Islet precursor cell (in vitro differentiated cells): ENCODE measurements at regions not wholly inside any gene's neighbourhood (a gene's known extent, or its start where the extent isn't known, plus 50 kb on each side); places are given as distances from the start of the nearest gene placed in this dataset.

Experiments used
- DNase-seq: peaks from one replicate; pipeline ENCODE4 v3.0.0-alpha.2; 2018

DNA sequence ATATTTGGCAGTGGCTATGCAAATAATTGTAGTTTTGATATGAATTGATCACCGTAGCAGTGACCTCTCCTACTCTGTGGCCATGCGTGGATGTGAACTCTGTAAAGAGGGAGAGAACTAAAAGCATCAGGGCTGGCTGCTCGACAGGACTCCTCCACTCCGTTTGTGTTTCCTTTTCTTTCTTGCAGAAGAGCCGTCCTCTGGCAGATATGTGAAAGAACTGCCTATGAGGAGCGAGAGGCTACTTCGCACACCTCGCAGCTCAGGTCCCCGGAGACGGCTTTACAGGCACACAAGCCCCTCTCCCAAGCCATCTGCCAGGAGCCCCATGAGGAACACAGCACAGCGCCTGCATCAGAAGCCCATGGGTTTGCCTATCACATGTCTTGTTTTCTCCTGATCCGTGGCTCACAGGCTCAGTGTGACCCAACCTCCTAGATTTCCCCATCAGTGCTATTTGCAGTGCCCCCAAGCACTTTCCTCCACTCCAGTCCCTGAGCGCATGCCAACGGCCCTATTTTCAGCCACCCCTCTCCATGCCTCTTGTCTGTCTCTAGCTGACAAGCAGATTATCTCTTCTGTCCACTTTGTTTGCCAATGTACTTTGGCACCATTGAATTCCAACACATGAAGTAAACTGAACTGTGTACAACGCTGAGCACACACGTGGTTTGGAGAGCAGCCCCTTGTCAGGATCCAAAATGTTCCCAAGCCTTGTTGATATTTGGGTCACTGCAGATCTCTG is 164.3 kb upstream of the AKR1E2 start:
- peak; percentile 57 for DNase-seq

DNA sequence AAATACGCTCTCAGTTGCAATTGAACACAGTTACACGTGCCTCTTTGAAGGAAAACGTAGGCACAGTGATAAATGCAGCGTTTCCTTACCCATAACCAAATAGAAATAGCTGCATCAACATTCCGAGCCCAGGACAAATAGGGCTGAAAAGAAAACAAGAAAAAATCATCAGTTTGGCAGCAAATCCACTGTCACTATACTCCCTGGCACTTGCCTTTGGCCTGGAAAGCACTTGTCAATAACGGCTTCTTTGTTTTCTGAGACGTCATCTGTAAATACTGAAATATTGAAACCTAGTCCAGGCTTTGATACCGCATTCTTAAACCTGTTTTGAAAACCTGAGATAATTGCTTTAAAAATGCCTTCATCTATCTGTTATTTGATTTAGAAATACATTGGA is 167.2 kb upstream of the AKR1E2 start:
- DNase-seq = no peak

DNA sequence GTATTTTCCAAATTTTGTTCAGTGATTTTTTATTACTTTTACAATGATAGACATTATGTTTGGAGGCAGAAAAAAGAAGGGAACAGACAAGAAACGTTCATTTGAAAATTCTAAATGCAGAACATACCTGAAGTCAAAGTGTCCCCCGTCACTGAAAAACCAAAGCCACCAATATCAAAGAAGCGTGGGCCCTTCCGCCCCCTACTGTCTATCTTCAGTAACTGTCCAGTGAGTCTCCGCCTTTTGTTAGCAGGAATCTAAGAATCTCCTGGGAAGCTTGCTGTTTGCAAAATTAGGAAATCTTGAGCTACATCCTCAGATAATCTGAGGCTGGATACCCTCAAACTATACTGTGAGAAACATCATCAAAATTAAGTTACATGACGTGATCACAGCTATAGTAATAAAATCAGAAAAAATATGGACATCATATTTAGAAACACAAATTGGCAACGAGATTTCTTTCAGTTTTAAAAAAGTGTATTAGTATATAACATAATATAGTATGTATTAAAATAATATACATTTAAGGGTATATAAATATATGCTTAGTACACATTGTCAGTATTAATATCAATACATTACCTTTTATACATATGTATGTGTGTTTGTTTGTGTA is 169.3 kb upstream of the AKR1E2 start:
- DNase-seq = peak; percentile 77

DNA sequence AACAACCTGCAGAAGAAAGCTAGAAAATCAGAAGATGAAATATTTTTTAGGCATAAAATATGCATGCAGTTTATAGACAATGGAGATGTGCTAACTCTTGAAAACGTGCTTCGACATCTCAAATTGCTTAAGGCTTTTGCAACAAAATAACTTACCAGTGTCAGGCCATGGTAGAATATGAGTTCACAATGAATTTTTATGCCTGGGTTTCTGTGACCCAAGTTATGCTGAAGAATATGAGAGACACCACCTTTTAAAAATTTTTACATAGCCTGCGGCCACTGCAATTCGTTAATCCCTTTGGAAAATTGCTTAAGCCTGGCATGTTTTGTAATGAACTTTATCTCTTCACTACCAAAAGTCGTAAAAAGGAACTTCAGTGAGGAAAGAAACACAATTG is 170.1 kb upstream of the AKR1E2 start:
- DNase-seq = no peak

DNA sequence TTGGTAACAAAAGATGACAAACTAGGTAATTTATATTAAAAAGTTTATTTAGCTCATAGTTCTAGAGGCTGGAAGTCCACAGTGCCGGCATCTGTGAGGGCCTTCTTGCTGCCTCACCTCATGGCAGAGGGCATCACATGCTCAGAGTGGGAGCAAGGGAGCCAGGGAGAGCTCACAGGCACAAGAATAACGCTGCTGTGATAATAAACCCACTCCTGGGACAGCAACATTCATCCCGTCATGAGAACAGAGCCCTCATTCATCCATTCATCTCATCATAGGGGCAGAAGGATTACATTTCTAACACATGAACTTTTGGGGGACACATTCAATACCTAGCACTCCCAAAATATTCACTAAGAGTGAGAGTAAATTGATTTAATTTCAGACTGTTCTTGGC is 170.6 kb upstream of the AKR1E2 start:
- DNase-seq = no peak

DNA sequence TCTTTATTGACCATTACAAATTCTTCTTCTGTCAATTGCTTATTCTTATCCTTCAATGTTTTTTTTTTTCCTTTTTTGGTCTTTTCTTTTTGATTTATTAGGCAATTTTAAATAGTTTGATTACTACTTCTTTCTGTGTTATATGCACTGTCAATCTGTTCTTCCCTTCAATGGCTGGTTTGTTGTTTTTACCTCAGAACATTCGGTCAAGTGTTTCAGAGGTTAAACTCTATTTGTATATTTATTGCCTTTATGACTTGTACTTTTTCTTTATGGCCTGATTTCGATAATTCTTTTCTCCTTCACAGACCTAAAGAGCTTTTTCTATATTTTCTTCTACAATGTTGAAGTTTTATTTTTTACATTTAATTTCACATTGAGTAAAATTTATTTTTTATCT is 171.5 kb upstream of the AKR1E2 start:
- DNase-seq = no peak

DNA sequence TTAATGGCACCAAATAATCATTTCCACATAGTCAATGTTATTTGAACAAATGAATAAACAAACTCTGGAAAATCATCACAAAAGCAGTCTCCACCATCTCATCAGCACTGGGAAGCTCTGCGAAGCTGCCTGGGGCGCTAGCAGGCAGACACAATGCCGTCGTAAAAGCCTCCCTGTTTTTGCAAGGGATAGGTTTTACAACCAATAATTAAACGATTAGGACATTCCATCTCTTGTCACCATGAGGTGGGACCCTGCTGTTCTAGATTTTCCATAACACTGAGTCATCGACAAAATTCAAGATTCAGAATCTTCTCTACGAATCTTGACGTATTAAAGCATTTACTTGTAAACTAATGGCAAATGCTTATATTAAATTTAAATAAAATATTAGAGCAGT is 172.8 kb upstream of the AKR1E2 start:
- peak; percentile 92 for DNase-seq

DNA sequence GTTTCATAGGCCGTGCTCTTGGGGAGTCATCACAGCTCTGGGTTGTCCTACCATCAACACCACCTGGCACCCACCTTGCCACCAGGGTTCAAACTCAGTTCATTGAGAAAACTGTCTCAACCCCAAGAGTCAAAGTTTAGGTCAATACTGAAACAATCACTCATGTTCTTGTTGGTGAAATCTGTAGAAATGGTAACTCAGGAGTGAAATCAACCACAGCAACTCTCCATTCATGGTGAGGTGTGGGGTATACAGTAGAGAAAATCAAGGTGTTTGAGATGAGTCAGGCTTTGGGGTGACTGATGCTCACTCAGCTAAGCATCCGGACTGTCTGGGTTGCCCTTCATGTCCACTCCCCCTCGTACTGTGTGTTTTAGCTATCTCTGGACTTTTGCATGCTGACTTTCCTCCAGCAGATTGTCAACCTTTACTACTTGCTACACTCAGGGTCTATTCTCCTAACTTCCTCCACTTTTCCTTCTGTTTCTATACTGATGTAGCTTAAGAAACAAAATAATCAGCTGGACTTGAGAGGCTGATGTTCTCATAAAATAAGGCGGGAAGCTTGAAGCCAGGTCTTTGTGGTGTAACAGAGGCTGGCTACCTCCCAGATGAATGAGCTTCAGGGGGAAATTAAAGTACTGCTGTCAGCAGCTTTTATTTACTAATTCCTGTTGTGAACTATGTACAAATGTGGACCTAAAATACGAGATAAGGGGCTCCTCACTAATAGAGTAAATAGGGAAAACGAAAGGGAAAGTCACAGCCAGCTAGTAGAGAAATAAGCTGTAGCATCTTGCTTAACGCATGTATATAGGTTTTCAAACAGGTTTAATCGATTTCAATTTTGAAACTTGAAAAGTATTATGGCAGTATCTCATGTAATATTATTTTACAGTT is 173.6 kb upstream of the AKR1E2 start:
- DNase-seq = no peak

DNA sequence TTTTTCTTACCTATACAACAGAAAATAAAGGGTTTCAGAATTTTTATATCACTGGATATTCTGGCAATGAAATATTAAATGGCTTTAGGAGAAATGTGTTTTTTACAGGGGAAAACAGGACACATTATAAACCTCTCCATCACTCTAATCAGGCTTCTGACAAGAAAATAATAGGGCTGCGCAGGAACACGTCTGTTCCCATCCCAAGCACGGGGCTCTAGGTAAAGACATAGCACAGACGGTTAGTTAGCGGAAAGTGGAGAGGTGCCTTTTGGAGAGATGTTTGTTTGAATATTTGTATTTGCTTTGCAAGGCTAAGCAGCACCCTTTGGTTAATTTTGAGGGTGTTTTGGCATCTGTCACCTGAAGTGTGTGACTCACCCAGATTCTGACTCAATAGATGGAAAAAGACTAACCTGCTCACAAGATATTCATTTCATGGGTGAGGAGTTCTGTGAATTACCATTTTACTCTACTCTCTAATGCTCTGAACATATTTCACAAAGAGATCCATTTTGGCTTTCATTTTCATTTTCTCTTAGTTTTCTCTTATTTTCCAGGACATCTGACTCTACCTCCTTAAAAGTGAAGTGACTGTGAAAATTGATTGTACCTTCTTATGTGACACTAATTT is 174.5 kb upstream of the AKR1E2 start:
- DNase-seq = no peak

DNA sequence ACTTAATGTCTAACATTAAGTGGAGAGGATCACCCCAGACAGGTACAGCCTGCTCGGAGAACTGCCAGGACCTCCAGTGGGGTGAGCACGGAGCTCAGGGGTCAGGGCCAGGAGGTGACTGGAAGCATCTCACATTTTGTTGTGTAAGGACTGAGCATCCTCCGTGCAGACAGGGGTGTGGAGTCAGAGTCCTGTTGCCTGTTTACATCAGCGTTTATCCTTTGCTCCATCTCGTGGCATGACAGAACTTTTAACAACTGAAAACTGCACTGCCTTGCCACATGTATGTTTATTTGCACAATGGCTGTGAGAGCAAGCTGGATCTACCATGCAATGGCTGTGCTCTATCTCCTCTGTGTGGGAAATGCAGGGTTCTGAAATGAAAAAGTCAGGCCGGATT is 175.4 kb upstream of the AKR1E2 start:
- no peak for DNase-seq

DNA sequence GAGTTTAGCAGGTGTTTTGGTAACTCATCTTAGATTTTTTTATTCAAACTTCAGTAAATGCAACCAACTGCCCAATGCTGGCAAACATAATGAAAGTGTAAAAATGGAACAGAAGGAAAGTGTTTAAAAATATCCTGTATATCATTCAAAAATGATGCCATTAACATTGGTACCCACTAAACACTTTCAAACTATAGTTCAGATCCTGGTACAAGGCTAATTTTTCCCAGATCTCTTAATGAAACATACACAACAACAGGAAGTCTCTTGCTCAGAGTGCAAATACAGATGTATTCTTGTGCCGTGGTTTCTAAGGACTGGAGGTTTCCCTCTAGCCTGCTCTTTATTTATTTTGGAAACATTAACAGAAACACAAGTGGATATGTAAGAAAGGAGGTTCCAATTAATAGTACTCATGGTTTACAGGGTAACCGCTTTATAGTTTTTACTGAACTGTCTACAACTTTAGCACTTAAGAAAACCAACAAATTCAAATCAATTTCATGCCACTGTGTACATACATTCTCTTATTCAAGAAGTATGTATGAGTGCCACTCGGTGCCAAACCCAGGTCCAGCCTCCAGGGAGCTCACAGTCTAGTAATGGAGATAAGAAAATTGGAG is 176.0 kb upstream of the AKR1E2 start:
- no peak for DNase-seq

DNA sequence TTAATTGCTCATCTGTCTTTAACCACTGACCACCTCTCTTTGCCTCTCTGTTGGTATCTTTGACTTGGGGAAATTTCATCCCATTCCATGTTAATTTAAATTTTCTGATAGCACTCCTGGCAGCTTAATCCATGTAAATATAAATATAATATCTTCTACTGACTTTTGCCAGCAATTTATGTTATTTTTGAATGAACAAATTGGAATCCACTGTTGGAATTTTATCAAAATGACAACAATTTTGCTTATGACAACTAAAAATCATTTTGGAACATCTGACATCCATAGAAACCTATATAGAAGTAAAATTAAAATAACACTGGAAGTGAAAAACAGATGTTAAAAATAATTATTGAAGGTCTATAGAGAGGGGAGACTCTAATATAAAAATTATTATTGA is 176.5 kb upstream of the AKR1E2 start:
- no peak for DNase-seq

DNA sequence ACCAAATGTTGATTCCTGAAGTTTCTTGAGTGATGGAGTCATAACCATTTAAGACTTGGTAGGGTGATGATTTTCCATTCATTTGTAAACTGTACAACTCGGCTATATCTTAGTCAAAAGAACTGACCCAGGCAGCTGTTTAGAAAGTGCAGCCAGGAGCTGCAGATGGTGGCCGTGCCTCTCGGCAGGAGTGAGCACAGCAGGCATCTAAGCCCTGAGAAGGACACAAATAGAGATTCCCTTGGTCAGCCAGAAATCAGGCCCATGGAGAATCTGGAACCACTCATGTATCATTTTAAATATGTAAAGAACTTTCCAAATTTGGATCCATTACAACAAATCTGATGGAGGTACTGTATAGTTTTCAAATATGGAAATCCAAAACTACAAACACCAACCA is 177.0 kb upstream of the AKR1E2 start:
- no peak for DNase-seq

DNA sequence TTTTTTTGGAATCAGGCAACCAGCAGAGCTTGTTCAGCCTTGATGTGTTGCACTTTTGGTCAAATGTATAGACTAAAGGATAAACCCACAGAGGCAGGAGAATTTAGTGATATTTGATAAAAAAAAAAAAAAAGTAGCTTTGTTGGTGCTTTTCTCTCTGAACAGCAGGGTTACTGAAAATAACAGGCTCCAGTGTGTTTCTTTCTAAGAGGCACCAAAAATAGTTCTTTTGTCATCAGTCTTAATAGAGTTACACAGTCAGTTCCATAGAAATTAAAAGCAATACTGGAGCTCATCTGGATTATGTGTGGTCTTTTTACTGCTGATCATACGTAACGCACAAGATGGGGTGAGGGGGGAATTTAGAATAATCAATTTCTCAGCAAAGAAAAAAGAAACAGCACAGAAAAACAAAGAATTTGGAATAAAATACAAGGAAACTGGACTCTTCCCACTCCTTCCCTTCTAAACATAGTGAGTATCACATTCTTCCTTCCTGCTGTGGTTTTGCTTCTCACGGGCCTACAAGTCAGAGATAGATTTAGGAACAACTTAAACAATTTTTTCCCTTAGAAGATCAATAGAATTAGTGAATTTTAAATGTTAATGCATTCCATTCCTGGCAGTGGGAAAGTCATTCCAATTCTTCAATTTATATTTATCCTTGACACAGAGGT is 178.8 kb upstream of the AKR1E2 start:
- no peak for DNase-seq

DNA sequence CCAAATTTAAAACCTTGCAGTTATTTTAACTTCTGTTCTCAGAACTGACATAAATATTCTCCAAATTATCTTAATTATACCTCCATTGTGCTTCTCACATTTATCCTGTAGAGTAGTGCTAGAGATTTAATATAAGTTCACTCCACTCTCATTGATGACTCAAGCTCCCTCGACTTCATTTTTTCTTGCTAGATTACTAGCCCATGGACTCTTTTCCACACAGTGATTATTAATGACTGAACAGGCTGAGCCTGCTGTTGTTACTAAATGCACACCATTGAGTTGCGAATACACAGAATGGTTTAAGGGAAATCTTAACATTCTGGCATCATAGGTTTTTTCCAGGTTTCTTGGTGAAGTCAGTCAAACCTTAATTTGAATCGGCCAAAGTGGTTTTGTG is 179.5 kb upstream of the AKR1E2 start:
- no peak for DNase-seq

DNA sequence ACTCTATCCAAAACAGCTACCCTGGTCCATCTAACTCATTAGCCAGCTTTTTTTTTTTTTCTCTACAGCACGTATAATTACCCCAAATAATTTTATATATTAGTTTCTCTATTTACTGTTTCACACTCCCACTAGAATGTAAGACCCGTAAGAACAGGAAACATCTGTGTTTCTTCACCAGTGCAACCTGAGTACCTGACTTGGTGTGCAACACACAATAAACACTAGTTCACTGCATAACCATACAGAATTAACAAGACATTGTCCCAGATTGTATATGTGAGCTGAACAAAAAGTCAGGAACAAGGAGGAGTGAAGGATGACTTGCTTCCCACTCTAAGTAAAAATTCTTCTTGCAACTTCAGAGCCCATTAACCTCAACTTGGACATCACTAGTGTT is 180.2 kb upstream of the AKR1E2 start:
- DNase-seq = no peak

DNA sequence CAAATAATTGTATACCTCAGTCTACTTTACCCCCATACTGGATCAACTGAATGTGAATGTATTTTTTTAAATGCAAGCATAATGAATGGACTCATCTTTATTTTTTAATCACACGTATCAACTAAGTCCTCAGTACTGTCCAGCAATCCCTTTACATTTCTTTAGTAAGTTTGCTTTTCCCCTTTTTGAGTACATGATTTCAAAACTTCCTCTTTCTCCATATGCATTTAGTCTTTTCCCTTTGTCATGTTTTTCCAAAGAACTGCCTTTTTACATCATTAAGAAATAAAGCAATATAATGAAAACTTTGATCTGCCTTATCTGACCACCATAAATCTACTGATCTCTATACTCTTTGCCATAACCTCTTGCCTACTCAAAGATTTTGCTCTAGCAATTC is 182.5 kb upstream of the AKR1E2 start:
- no peak for DNase-seq

DNA sequence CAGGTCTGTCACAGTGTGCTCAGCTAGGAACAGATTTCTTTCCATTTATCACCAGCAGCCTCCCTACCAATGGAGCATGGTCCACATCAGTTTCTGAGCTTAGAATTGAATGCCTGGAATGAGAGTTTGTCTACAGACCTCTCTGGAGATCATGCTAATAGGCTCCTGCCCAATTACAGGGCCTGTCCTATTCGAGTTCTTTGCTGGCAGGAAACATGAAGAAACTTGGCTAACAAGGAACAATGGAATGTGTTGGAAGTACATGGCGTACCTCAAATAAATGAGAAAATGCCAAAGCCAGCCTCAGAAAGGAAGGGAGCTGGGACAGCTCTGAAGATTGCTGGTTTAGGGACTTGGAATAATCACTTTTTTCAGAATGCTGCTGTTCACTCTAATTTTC is 186.0 kb upstream of the AKR1E2 start:
- DNase-seq = no peak

DNA sequence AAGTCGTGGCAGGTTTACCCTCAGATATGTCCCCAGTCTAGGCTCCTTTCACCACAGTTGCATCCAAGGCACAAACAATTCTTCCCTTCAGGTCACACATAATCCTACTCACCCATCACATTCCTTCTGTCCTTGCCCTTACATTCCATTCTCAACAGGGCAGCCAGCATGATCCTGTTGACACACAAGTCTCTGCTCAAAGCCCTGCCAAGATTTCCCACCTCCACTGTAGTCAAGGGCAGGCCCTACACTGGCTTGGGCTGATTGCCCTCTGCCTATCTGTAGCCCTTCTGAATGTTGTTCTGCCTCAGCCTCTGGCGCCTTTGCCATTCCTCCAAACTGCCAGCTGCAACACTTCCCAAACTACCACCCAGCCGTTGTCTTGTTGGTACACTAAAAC is 187.9 kb upstream of the AKR1E2 start:
- DNase-seq = no peak

DNA sequence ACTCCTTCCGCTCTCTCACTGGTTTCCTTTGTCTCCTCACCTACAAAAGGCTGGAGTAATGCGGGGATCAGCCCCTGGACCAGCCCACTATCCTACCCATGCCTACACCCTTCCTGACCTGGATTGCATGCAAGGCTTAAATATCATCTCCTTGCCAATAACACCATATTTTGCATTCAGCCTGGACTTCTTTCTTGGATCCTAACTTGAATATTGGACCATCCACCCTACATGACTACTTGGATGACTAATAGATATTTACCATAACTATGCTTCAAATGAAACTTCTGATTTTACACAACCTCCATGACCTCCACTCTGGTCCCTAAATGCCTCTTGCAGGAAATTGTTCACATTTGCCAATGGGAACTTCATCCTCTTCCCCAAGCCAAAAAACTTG is 188.3 kb upstream of the AKR1E2 start:
- DNase-seq = no peak

DNA sequence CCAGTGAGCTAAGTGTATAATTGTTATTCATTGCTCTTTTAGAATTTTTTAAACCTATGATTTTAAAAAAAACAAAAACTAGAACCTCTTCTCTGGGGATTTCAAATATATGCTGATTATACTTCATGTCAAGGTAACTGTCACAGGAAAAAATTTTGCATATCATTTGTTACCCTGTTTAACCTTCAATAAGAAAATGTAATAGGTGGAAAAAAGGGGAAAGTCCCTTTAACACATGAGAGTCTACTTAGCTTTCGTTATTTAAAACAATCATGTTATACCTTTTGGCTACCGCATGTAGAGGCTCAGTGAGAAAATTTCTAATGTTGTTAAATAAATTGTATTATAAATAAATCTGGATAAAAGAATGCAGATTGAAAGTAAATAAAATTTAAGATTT is 190.1 kb upstream of the AKR1E2 start:
- DNase-seq = no peak

DNA sequence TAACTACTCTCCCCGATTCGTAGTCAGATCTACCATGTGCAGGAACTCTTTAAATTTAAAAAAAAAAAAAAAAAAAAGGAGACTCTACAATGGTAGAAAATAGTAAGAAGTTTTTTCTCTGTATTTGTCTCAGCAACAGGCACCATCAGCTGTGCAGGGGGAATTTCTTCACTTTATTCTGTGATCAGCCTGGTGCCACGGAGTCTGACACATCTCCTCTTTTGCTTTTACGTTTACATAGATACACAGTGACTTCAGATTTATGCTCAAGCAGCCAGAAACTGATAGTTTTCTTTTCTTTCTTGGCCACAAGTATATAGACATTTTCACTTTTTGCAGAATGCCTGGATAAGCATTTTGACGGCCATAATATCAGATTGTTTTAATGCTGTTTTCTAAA is 190.6 kb upstream of the AKR1E2 start:
- no peak for DNase-seq

DNA sequence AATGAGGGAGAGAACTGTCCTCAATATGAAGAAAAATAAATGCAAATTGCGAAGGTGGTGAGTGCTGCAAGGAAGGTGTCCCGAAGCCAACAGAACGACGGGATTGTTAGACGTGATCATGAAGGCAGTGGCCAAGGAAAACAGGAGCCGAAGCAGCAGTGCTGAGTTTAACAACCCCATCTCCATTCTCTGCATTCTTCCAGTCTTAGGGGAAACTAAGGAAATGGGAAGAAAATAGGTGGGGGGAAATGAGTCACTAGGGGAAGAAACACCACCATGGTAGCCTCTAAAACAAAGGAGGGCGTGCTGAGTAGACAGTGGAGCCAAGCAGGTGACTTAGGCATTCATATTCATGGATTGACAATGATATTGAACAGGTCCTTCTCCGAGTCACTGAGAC is 192.2 kb upstream of the AKR1E2 start:
- DNase-seq = no peak
